Testis (tissue), 2 donors: ENCODE measurements at regions not wholly inside any gene's neighbourhood (a gene's known extent, or its start where the extent isn't known, plus 50 kb on each side); places are given as distances from the start of the nearest gene placed in this dataset.

ENCODE experiments used
- DNase-seq: peaks from one replicate; pipeline ENCODE4 v3.0.0-alpha.2; 2019
- H3K27ac ChIP-seq, 2 donors: fragments of 200-600 bp; sonication (generic); one replicate each; pipeline ENCODE4 v1.5.1; 2019
- H3K27me3 ChIP-seq: fragments of 200-600 bp; sonication (generic); one replicate; pipeline ENCODE4 v1.5.1; 2019
- H3K36me3 ChIP-seq: fragments of 200-600 bp; sonication (generic); one replicate; pipeline ENCODE4 v1.5.1; 2017; ENCODE audit warnings: low read depth; ENCODE audit errors: missing control alignments
- H3K4me1 ChIP-seq: fragments of 200-600 bp; sonication (generic); one replicate; pipeline ENCODE4 v1.5.1; 2019
- H3K4me3 ChIP-seq, 2 donors: fragments of 200-600 bp; sonication (generic); one replicate each; pipeline ENCODE4 v1.5.1; 2017 to 2019
- H3K9me3 ChIP-seq: fragments of 200-600 bp; sonication (generic); one replicate; pipeline ENCODE4 v1.5.1; 2017
- CTCF ChIP-seq, 3 experiments: fragments of 450-650 bp in 2 of 3; fragments of 200-600 bp in 1 of 3; sonication (generic) in 1 of 3; IDR thresholded peaks; one replicate each; pipeline ENCODE4 v1.5.1; 2016 to 2019; ENCODE audit warnings: antibody characterized with exemption in 3 of 3, mild to moderate bottlenecking in 2 of 3, moderate library complexity in 1 of 3
- POLR2A ChIP-seq: fragments of 450-650 bp; IDR thresholded peaks from one replicate; pipeline ENCODE4 v1.6.1; 2017; ENCODE audit warnings: antibody characterized with exemption, mild to moderate bottlenecking, moderate library complexity
- WGBS, 2 donors: methylation state at CpG; one replicate each; pipeline ENCODE4 v1.1.5; 2018; 5-methylcytosine and 5-hydroxymethylcytosine counted together
- intact Hi-C: fragments of 100-400 bp; cut with DNase I; formaldehyde crosslinking; loops from one replicate; pipeline ENCODE4 v1.15.1; 2023; ENCODE audit warnings: low total_unique reads

GRCh38 chr10:8149991-8150390 lies 95.5 kb downstream of the GATA3 start:
- intact Hi-C loops = no loop called here
- Histone ChIP-seq H3K4me3 (no peak overlapping the region), H3K36me3 (no peaks in the 10 kb centered on the region), H3K27ac (no peak overlapping the region), H3K4me1 (no peaks in the 10 kb centered on the region), H3K9me3 (no peaks in the 10 kb centered on the region), H3K27me3 (no peaks in the 10 kb centered on the region)
- DNase-seq = no peak
- TF ChIP-seq POLR2A (no peak), CTCF (IDR thresholded peaks at IDR 0.05) (no peak)
- 77 to 88% methylated on average over 11 to 12 of the region's 12 CpGs for WGBS, 2 donors

- Histone ChIP-seq H3K27ac (no peak overlapping the region), H3K4me3 (no peak overlapping the region), H3K27me3 (no peaks in the 10 kb centered on the region), H3K36me3 (no peaks in the 10 kb centered on the region), H3K4me1 (no peaks in the 10 kb centered on the region), H3K9me3 (no peaks in the 10 kb centered on the region)
- WGBS, 2 donors = 53% methylated on average over 7 of the region's 7 CpGs
- intact Hi-C loops = no loop called here
- no peak for DNase-seq
- TF ChIP-seq POLR2A (no peak), CTCF (IDR thresholded peaks at IDR 0.05) (no peak)
Measured at GRCh38 chr10:8150401-8150905, 96.0 kb downstream of the GATA3 start.

- intact Hi-C loops = no loop called here
- Histone ChIP-seq H3K36me3 (no peaks in the 10 kb centered on the region), H3K4me3 (no peak overlapping the region), H3K9me3 (no peaks in the 10 kb centered on the region), H3K4me1 (no peaks in the 10 kb centered on the region), H3K27ac (no peak overlapping the region), H3K27me3 (no peaks in the 10 kb centered on the region)
- TF ChIP-seq POLR2A = no peak
- no peak for TF ChIP-seq CTCF (IDR thresholded peaks at IDR 0.05)
- WGBS, 2 donors = 73 to 84% methylated on average over 4 of the region's 4 CpGs
- no peak for DNase-seq
Measured at GRCh38 chr10:8151086-8151485, 96.6 kb downstream of the GATA3 start.

- WGBS, 2 donors = 95 to 97% methylated on average over 4 of the region's 4 CpGs
- Histone ChIP-seq H3K27me3 (no peaks in the 10 kb centered on the region), H3K4me3 (no peak overlapping the region), H3K27ac (no peak overlapping the region), H3K9me3 (no peaks in the 10 kb centered on the region), H3K36me3 (no peaks in the 10 kb centered on the region), H3K4me1 (no peaks in the 10 kb centered on the region)
- TF ChIP-seq CTCF (IDR thresholded peaks at IDR 0.05) (no peak), POLR2A (no peak)
- intact Hi-C loops = no loop called here
- no peak for DNase-seq
Measured at GRCh38 chr10:8156918-8157317, 102.4 kb downstream of the GATA3 start.

GRCh38 chr10:8158193-8159071 lies 103.9 kb downstream of the GATA3 start:
- no peak overlapping the region for H3K4me3 ChIP-seq
- H3K4me1 ChIP-seq = no peaks in the 10 kb centered on the region
- WGBS, 2 donors = 73 to 75% methylated on average over 6 to 9 of the region's 9 CpGs
- H3K9me3 ChIP-seq = no peaks in the 10 kb centered on the region
- no peak for DNase-seq
- no peaks in the 10 kb centered on the region for H3K36me3 ChIP-seq
- intact Hi-C loops = no loop called here
- no peaks in the 10 kb centered on the region for H3K27me3 ChIP-seq
- H3K27ac ChIP-seq = no peak overlapping the region
- TF ChIP-seq POLR2A (no peak), CTCF (IDR thresholded peaks at IDR 0.05) (no peak)
